HG03097 (cell line): ENCODE measurements at regions not wholly inside any gene's neighbourhood (a gene's known extent, or its start where the extent isn't known, plus 50 kb on each side); places are given as distances from the start of the nearest gene placed in this dataset.

ENCODE experiments used
- ATAC-seq: cut with Tn5 transposase; IDR thresholded peaks from one replicate; pipeline ENCODE4 v1.9.1; 2021; ENCODE audit not compliant: unreplicated experiment, low FRiP score

- no peak for ATAC-seq
Observed at GRCh38 chr10:78354101-78354500, 320.4 kb downstream of the RPS24 start.

DNA sequence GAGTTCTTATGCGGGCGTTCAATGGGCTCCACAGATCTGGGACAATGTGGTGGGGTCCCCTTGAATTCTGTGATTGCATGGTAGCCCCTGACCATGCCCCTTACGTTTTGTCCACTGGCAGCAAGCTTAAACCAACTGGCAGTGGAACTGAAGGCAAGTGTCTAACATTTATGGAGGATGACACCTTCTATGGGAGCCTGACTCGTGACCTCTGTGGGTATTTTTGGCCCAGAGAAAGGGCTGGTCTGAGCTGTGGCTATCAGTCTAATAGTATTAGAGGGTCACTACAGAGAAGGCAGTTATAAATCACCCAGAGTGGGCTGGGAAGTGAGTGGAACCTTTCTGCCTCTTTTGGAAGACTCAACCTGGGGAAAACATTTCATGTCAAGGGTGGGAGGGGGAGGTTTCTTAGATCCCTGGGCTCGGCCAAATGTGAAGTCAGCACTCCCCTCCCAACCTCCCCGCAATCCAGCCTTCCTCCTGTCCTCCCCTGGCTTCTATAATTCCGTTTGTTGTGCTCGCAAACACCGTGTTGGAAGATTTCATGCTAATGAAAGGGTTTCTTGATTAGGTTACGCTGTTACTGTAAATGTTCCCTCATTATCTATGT is 322.7 kb downstream of the RPS24 start:
- ATAC-seq = no peak

DNA sequence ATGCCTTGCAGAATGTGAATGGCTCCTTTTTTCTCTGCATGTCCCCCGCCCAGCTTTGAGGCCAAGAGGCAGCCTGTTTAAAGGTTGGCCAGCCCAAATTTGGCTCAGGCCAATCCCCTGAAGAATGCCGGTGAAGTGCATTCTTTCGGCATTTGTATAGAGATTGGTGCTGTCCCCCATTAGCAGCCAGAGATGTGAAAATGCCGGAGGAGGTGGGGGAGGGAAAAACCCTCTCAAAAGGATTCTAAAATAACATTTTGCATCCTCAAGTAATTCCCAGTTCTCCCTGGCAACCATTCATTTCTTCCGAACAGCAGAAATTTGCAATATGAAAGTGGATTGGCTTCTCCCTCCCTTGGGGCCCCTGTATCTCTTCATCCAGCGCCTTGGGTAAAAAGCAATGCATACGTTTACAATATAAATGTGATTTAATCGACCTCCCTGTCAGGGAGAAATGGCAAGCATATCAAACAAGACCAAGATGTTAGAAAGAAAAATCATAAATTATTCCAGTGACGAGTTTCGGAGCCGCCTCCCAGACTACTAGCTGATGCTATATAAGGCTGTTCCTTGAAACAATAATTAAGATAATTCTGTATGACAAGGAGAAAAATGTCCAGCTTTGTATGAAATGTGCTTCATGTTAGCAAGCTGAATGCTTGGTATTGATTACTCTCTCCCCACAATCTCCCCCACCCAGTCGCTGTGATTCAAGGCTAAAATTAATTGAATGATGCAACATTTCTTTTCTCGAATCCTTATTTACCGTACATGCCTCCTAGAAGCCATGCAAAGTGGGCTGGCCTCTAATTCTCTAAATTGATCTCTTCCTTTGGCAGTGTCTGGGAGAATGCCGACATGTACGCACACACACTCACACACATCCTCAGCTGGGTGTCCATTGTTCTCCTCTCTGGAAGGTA is 323.7 kb downstream of the RPS24 start:
- ATAC-seq = no peak

DNA sequence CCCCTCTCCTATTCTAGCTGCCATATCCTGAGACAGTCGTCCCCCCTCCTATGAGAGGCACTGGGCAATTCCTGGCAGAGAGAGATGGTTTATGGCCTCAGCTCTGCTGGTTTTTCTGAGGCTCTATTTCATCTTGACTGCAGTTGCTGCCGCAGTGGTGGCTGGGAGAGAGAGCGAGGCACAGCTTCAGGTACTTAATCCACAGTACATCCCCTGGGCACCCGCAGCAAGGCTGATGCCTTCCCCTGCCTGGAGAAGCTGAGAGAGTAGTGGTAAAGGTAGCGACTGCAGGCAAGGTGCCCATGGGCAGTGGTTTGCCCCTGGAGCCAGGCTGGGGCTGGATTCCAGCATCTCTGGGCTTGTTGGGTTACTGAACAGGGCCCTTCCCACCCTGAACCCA is 324.7 kb downstream of the RPS24 start:
- no peak for ATAC-seq

DNA sequence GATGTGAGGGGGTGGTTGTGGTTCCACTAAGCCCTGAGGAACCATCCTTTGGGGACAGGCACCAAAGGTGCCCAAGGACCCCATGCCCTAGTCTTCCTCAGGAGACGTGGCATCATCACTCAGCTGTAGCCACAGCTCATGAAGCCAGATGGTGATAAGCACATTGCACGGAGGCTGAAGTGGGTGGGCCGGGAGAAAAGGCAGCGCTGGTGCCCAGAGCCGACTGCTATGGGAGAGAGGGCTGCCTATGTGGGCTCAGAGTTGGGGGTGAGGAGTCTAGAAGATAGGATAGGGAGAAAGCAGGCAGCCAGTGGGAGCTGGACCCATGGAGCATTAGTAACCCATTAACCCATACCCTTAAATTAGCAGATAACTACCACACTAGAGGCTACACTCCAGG is 325.3 kb downstream of the RPS24 start:
- ATAC-seq = no peak

DNA sequence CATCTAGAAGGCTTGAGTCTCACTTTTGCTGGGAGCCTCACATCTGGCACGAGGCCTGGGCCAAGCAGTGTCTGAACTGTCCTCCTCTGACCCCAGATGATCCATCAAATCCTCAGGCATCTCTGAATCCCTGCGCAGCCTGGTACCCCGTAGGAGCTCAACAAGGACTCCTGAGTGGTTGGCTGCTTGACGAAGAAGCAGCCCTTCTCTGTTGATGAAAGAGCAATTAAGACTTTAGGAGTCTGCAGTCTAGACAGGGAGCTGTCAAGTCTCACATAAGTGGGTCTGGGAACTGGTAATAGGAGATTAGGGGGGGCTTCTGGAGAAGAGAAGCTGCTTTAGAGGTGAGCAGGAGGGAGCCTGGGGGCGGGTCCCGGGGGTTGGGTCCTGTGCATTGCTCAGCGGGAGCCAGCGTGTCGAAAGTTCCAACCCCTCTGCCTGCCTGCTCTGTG is 326.0 kb downstream of the RPS24 start:
- no peak for ATAC-seq

DNA sequence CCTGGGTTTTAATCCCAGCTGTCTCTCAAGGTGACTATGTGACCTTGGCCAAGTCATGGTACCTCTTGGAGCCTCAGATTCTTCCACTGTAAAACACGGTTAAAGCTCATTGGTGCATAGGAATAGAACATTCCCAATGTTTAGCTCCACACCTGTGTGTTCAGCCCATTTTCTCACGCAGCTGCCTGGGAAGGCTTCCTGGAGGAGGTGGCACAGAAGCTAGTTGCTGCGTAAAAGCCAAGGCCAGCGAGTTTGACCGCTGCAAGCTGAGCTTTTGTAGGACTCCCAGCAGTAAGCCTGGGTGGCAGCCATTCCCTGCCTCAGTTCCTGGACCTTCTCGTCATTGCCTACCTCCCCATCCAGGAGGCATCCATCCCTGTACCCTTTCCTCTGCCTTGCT is 326.6 kb downstream of the RPS24 start:
- no peak for ATAC-seq

- no peak for ATAC-seq
Observed at GRCh38 chr10:78361031-78361430, 327.4 kb downstream of the RPS24 start.

- ATAC-seq = no peak
Observed at GRCh38 chr10:78362406-78363022, 328.9 kb downstream of the RPS24 start.

- no peak for ATAC-seq
Observed at GRCh38 chr10:78363190-78363589, 329.5 kb downstream of the RPS24 start.

GRCh38 chr10:78365694-78366093 is 332.0 kb downstream of the RPS24 start:
- no peak for ATAC-seq

GRCh38 chr10:78366663-78367411 is 333.2 kb downstream of the RPS24 start:
- no peak for ATAC-seq

GRCh38 chr10:78367751-78368150 is 334.1 kb downstream of the RPS24 start:
- ATAC-seq = no peak

DNA sequence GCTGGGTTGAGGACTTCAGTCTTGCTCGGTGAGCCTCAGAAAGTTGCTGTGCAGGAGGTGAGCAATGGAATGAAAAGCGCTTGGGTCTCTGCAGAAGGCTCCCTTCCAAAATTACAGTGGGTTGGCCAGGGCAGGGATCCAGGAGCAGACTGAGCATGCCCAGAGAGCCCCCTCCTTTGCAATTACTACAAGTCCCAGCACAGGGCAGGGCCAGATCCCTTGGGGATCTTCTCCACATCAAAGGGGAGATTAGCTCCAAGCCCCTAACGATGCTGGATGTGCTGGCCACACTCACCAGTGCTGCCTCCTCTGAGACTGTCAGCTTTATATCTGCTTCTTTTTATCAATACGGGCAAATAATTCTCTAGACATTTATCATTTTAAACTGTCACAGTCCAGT is 337.5 kb downstream of the RPS24 start:
- ATAC-seq = no peak

DNA sequence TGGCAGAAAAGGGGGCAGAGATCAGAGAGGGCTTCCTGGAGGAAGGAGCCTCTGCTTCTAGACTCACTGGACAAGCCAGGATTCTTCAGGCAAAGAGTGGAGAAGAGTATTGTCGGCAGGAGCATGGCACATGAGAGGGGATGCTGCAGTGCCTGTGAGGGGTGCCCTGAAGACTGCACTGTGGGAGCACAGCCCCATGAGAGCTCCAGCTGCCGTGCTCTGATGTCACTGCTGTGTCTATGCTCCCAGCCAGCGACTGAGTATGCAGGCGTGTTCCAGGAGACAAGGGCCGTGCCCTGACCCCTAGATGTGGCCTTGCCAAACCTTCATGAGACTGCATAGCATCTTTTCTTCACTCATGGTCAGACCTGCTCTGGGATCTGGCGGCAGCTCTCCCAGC is 339.1 kb downstream of the RPS24 start:
- no peak for ATAC-seq

DNA sequence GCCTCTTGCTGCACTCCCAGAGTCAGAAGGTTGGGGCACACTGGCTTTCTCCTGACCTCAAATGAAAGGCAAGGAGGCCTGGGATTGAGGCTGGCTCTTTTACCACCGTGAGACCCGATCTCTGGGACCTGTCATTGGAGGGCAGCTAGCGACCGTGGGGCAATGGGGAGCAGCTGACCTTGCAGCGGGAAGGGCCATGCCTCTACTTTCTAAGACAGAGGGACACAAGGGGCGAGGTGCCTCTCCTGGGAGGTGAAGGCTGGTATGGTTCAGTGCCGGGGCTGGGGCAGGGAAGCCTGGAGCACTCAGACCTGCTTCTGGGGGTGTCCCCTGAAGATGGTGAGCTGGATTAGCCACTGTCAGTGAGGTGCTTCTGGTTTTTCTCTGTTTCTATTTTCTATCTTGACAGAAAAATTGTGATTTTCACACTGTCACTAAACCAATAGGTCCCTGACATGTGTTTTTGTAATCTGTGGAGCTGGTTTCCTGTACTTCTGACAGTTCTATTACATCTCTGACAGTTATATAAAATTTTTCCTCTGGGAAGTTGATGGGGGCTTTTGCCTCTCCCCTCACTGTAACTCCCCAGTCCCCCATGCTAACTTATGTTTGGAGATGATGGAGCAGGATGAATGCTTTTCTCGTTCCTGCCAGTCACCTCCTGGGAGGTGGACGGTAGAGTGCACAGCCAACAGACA is 340.8 kb downstream of the RPS24 start:
- ATAC-seq = no peak

DNA sequence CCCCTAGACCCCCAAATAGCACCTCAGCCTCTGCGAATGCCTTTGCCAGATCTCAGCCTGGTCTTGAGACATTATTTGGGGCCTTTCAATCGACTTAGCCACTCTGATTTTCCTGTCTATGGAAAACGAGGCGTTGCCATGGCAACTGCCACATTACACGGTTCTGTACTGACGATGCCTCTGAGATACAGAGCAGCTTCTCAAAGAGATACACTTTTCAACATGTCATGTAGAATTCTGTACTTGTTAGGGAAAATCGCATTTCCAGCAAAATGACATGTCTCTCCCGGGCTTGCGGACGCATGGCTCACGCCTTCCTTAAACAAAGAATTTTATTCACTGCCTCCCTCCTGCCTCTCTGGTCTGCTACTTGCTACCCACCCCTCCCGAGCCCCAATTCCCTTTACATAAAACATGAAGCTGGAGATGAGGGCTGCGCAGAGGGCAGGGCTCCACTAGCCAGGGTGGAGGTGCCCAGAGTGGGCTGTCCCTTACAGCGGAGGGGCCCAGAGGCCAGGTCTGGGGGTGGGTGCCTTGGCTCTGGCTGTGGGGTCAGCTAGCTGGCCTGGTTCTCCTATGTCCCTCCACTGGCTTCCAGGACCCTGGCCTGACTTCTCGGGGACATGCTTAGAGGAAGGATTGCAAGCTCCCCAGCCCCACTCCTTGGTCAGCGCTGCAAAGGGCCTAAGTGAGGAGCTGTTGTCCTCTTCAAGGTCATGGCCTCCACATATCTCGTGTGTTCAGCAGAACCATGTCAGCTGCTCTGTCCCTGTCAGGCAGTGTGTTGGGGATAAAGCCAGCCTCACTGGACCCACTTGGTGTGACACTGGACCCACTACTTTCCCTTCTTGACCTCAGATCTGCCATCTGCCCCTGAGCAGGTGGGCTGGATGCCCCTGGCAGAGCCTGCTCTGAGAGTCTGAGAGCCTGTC is 342.5 kb downstream of the RPS24 start:
- no peak for ATAC-seq

GRCh38 chr10:78377356-78377755 is 343.7 kb downstream of the RPS24 start:
- ATAC-seq = no peak

- ATAC-seq = no peak
Observed at GRCh38 chr10:78378192-78378591, 344.5 kb downstream of the RPS24 start.
